ENCODE measurements at regions not wholly inside any gene's neighbourhood (a gene's known extent, or its start where the extent isn't known, plus 50 kb on each side); places are given as distances from the start of the nearest gene placed in this dataset.
"Not testable (repeated sequence)": the region's sequence is repeated elsewhere in the genome, so short reads cannot be mapped to it uniquely, and the experiment has no call there.

DNA sequence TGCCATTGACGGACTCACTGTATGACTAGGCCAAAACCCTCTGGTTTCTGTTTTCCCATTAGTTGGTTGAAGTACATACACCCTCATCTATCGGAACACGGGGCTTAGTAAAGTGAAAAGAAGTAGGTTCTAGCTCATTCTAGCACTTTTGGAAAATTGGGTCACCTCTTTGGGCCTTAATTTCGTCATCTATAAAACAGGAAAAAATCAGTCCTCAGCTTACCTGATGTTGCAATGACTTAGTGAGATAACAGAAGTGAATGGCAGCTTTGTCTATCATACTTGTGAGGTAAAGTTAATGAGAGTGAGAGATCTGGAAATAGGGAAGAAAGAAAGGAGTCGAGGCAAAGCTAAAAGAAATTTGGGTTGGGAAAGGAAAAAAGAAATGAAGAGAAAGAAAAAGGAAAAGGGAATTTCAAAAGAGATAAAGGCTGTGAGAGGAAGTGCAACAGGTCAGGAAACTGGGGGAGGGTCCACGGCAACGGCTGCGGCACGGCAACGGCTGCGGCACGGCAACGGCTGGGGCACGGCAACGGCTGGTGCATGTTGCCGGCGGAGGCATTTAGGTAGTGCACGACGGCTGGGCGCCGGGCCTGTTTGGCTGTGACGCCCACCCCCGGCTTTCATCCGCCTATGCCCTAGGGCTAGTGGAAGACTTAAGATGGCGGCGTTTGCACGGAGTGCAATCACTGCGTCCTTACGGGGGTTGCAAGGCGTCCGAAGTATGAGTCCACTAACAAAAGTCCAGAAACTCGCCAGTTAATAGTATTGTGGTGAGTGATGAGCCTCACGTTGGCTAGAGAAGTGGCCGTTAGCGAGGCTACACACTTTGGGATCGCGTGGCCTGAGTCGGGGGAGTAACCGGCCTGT is 91.4 kb upstream of the XIST start:
- peak; percentile 94 for DNase-seq (ENCODE audit: low spot score)

DNA sequence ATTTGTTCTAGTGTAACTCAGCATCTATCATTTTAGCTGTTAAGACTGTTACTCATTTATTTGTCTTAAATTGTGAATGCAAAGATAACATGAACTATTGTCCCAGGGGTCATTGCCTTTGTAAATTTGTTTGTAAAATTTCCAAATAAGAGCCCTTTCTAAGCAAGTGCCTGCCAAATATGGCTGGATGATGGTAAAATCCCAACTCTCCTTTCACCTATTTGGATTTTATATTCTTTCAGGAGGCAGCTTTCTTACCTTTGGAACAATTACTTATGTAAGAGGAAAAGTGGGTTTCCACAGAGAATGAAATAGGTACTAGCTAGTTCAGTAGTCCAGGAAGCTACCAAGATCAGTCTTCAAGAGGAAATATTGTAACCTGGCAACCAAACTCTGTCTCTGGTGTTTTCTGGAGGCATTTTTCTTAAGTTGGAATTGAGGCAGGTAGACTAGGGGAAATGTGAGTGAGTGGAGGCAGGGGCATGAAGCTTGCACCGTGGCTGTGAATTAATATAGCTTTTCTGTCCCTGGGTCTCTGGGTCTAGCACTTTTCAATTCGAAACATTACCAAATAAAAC is 88.5 kb upstream of the XIST start:
- no peak for DNase-seq (ENCODE audit: low spot score)

DNA sequence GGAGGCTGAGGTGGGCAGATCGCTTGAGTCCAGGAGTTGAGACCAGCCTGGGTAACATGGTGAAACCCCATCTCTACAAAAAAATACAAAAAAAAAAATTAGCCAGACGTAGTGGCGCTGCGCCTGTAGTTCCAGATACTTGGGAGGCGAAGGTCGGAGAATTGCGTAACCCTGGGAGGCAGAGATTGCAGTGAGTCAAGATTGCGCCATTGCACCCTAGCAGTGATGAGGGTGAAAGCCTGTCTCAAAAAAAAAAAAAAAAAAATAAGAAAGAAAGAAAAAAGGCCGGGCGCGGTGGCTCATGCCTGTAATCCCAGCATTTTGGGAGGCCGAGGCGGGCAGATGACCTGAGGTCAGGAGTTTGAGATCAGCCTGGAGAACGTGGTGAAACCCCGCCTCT is 85.3 kb upstream of the XIST start:
- not testable (repeated sequence) for DNase-seq (ENCODE audit: low spot score)

DNA sequence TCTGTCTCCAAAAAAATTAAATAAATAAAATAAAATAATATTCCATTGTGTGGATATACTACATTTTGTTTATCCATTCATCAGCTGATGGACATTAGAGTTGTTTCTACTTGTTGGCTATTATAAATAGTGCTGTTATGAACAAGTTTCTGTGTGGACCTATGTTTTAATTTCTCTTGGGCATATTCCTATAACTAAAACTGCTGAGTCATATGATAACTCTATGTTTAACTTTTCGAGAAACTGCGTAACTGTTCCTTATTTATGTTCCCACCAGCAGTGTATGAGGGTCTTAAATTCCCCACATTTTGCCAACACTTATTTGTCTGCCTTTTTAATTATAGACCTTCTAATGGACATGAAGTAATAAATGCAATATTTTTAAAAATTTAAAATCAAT is 80.0 kb upstream of the XIST start:
- no peak for DNase-seq (ENCODE audit: low spot score)

DNA sequence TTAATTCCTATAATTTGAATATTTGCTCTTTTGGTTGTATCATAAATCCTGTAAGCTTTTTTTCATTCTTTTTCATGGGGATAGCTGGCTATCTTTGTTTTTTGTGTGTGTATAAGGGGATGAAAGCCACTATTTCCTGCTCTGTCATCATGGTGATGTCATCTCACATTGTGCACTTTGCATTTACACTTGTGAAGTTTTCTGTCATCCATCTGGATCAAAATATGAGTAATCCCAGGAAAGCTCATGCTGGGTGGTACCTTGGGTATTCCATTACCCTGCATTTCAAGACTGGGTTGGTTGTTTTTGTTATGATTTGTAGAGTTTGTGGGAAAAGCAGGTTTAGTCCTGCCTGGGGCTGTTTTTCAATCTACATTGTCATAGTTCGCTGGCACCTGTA is 77.8 kb upstream of the XIST start:
- no peak for DNase-seq (ENCODE audit: low spot score)

DNA sequence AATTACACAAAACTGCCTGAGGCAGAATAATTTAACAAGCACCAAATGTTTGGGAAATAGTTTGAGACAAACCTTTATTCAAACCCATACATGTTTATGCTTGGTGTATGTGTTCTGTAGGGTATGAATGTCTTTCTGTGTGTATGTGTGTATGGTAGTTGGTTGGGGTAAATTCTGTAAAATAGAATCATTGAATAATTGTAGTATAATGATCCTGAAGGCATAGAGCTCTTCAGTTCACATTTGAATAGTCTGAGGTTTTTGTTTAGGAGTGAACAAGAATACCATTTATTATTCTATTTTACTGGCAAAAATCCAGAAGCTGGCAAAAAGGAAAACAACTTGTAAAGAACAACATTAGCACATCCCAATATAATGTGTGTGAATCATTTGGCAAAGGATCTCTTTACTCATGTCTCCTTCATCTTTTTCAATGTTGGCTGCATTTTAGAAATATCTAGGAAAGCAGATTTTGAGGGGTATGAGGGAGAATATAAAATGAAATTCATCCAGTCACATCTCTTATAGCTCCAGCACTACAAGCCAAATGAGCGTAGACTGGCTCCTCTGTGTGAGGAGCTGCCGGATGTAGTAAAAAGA is 70.4 kb upstream of the XIST start:
- no peak for DNase-seq (ENCODE audit: low spot score)

DNA sequence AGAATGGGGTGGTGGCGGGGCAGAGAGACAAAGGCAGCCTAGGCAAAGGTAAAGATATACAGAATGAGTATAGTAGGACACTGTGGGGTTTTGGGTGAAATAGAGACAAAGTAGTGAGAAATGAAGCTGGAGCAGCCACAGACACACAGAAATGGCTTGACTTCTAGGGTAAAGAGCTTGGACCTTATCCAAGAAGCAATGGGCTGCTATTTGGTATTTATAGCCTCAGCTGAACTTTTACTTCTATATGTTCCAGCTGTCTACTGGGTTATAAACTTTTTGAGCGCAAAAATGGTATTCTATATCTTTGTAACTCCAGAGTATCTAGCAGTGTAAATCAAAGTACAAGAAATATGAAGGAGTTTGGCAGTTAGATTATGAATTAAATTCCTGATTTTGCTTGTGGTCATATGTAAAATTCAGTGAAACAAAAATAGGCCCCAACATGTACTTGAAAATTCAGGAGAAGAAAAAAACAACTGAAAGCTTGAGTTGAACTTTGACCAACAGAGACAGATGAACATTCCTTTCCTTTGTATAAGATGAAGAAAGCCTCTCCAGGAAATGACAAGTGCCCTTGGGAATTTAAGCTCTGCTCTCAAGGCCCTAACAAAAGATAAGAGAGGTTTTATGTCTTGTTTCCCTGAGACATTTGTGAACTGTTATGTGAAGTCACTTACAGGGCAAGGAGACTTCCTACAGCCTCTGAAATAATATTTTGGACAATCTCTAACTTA is 64.6 kb upstream of the XIST start:
- DNase-seq (ENCODE audit: low spot score), result no peak

DNA sequence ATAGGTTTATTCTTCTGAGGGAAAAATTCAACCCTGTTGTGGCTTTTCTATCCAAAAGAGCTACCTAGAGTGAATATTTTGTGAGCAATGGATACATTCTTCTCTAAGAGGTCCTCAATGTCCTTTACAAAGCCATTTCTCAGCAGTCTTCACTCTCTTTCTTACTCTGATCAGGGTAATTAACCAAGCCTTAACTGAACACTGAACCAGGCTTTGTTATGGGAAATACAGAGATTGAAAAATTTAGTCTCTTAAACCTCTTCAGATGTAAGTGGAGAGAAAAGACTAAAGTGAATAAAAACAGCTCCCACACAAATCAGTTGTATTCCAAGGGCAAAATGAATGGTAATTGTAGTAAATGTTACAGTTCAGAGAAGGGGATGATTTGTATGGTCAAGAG is 64.0 kb upstream of the XIST start:
- DNase-seq (ENCODE audit: low spot score), result no peak

DNA sequence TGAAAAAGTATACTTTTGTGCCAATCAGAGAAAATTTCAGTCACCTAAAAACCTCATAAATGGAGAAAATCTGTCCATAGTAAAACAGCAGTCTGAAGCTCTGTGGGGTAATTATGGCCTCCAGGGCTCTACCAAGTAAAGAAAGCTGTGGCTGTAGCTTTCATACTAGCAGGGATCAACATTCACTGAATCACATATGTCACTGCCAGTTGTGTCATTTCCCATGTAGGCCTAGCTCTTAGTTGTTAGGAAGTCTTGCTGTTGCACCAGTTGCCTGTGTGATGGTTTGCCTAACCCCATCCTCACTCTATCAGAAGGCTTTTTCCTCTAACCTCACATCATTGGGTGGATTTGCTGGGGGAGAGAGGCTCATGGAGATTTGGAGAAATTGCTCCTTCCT is 62.3 kb upstream of the XIST start:
- DNase-seq (ENCODE audit: low spot score), result not testable (repeated sequence)

DNA sequence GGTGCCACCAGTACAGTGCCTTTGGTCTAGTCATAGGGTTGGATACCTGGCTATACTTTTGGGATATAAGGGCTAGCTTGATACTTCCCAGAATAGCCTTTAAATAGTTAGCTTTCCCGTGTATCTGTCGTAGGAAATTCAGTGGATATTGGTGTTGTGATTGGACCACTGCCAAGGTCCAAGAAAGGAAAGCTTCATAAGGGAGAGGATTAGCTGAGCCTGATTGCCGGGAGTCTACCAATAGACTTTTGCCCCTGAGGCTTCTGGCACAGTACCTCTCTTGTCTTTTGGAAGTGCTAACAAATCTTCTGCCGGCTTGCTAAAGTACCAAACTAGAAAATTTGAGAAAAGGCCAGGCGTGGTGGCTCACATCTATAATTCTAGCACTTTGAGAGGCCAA is 61.1 kb upstream of the XIST start:
- DNase-seq (ENCODE audit: low spot score), result no peak

DNA sequence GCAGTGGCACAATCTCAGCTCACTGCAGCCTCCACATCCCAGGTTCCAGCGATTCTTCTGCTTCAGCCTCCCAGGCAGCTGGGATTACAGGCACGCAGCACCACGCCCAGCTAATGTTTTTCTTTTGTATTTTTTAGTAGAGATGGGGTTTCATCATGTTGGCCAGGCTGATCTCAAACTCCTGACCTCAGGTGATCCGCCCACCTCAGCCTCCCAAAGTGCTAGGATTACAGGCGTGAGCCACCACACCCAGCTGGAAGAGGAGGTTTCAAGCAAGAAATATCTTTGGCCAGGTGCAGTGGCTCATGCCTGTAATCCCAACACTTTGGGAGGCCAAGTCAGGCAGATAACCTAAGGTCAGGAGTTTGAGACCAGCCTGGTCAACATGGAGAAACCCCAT is 59.4 kb upstream of the XIST start:
- not testable (repeated sequence) for DNase-seq (ENCODE audit: low spot score)

DNA sequence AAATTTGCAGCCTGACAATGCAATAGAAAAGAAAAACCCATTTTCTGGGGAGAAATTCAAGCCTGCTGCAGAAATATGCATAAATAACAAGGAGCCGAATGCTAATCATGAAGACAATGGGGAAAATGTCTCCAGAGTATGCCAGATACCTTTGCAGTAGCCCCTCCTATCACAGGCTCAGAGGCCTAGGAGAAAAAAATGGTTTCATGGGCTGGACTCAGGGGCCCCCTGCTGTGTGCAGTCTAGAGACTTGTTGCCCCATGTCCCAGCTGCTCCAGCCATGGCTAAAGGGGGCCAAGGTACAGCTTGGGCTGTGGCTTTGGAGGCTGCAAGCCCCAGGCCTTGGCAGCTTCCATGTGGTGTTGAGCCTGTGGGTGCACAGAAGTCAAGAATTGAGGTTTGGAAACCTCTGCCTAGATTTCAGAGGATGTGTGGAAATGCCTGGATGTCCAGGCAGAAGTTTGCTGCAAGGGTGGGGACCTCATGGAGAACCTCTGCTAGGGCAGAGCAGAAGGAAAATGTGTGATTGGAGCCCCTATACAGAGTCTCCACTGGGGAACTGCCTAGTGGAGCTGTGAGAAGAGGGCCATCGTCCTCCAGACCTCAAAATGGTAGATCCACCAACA is 53.3 kb upstream of the XIST start:
- DNase-seq (ENCODE audit: low spot score), result not testable (repeated sequence)

DNA sequence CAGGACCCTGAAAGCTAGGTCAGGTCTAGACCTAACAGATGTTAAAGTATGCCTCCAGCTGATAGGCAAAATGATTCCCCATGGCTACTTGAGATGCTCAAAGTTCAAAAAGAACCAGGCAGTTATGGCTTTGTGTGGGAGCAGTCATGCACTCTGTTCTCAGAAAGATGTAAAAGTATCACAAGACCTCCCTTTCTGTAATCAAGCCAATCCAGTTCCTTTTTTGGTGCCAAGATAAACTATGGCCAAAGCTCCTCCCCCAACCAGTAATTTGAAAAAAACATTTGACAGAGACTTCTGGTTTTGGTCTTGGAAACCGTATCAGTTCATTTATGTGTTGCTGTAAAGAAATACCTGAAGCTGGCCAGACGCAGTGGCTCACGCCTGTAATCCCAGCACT is 51.4 kb upstream of the XIST start:
- no peak for DNase-seq (ENCODE audit: low spot score)

Data from ecto neural progenitor cell (in vitro differentiated cells).